ENCODE measurements at regions not wholly inside any gene's neighbourhood (a gene's known extent, or its start where the extent isn't known, plus 50 kb on each side); places are given as distances from the start of the nearest gene placed in this dataset.

DNA sequence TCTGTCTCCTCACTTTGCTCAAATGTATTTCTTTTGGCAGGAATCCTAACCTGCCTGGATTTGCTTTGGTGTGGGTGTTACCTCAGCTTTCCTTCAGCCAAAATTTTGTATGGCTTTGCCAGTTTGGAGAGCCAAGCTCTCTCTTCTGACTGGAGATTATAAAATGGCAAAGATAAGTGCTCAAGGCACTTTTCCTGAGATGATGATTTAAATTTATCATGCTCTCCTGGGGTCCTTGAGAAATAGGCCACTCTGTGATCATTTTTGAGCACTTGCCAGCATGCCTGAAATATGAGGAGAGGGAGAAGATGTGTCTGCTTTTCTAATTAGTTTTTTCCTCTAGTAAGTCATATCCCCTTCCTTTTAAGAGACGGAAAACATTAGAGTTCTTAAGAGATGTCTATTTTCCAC is 683.0 kb downstream of the SLC4A3 start:
- TF ChIP-seq CTCF (IDR thresholded peaks at IDR 0.05; ENCODE audit: low read depth, low read length, poor library complexity, severe bottlenecking) = no peak
- no peak for TF ChIP-seq EZH2phosphoT487 (IDR thresholded peaks at IDR 0.05; ENCODE audit: borderline replicate concordance, low read length)
